ENCODE measurements at regions not wholly inside any gene's neighbourhood (a gene's known extent, or its start where the extent isn't known, plus 50 kb on each side); places are given as distances from the start of the nearest gene placed in this dataset.

GRCh38 chr5:82800826-82801225, 276.4 kb downstream of the TMEM167A start:
- FAIRE-seq = no peak

GRCh38 chr5:82799361-82800077, 277.7 kb downstream of the TMEM167A start:
- FAIRE-seq = no peak

- FAIRE-seq = no peak
Observed at GRCh38 chr5:82798676-82799075, 278.5 kb downstream of the TMEM167A start.

- no peak for FAIRE-seq
Observed at GRCh38 chr5:82796643-82797416, 280.4 kb downstream of the TMEM167A start.

- FAIRE-seq = no peak
Observed at GRCh38 chr5:82794876-82795275, 282.3 kb downstream of the TMEM167A start.

- no peak for FAIRE-seq
Observed at GRCh38 chr5:82793808-82794419, 283.3 kb downstream of the TMEM167A start.

- no peak for FAIRE-seq
Observed at GRCh38 chr5:82792096-82792495, 285.1 kb downstream of the TMEM167A start.

GRCh38 chr5:82789095-82789494, 288.1 kb downstream of the TMEM167A start:
- FAIRE-seq = no peak

- FAIRE-seq = no peak
Observed at GRCh38 chr5:82786748-82787147, 290.4 kb downstream of the TMEM167A start.

GRCh38 chr5:82785882-82786509, 291.2 kb downstream of the TMEM167A start:
- no peak for FAIRE-seq

- FAIRE-seq = no peak
Observed at GRCh38 chr5:82785456-82785855, 291.7 kb downstream of the TMEM167A start.

- FAIRE-seq = no peak
Observed at GRCh38 chr5:82784521-82784920, 292.7 kb downstream of the TMEM167A start.

GRCh38 chr5:82777106-82777505, 300.1 kb downstream of the TMEM167A start:
- no peak for FAIRE-seq

GRCh38 chr5:82772281-82772680, 304.9 kb downstream of the TMEM167A start:
- no peak for FAIRE-seq

GRCh38 chr5:82766206-82766605, 311.0 kb downstream of the TMEM167A start:
- FAIRE-seq = no peak

GRCh38 chr5:82765765-82766164, 311.4 kb downstream of the TMEM167A start:
- no peak for FAIRE-seq

- no peak for FAIRE-seq
Observed at GRCh38 chr5:82760856-82761255, 316.3 kb downstream of the TMEM167A start.

- FAIRE-seq = no peak
Observed at GRCh38 chr5:82758881-82759280, 318.3 kb downstream of the TMEM167A start.

- no peak for FAIRE-seq
Observed at GRCh38 chr5:82754759-82755158, 322.4 kb downstream of the TMEM167A start.

- no peak for FAIRE-seq
Observed at GRCh38 chr5:82754036-82754746, 323.0 kb downstream of the TMEM167A start.

- FAIRE-seq = no peak
Observed at GRCh38 chr5:82753374-82753773, 323.8 kb downstream of the TMEM167A start.

GRCh38 chr5:82749461-82749820, 327.8 kb downstream of the TMEM167A start:
- no peak for FAIRE-seq

Data from TTC549 (cell line).